ENCODE measurements at regions not wholly inside any gene's neighbourhood (a gene's known extent, or its start where the extent isn't known, plus 50 kb on each side); places are given as distances from the start of the nearest gene placed in this dataset.
"Not testable (repeated sequence)": the region's sequence is repeated elsewhere in the genome, so short reads cannot be mapped to it uniquely, and the experiment has no call there.

DNA sequence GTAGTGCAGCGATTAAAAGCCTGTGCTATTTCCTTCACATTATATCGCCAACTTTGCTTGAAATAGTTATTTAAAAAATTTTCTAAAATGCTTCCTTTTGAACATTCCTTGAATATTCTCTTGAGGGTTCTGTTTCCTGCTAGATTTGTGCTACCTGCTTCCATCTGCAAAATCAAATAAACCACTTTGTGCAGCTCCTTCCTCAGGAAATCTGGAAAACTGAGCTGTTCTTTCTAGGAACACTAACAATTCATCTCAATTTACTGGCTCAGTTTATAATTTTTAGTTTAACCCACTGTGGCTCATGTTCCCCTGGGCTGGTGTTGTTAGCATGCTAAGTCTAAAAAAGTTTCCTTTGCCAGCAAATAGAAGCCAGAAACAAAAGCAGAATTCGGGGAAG is 88.1 kb upstream of the LCORL start:
- no peaks in the 10 kb centered on the region for H3K36me3 ChIP-seq (ENCODE audit: control insufficient read depth, low read length)
- H3K27me3 ChIP-seq (ENCODE audit: control insufficient read depth, low read length): no peaks in the 10 kb centered on the region
- no peak overlapping the region for H3K4me3 ChIP-seq (ENCODE audit: low read length)
- no peaks in the 10 kb centered on the region for H3K4me1 ChIP-seq (ENCODE audit: control insufficient read depth, low read length)
- H3K4me2 ChIP-seq (ENCODE audit: low read length): no peak overlapping the region
- H3K9me3 ChIP-seq (ENCODE audit: control insufficient read depth, insufficient read depth, low read length): no peaks in the 10 kb centered on the region
- no peaks in the 10 kb centered on the region for H3K79me2 ChIP-seq (ENCODE audit: control insufficient read depth, low read length)
- TF ChIP-seq EZH2phosphoT487 (IDR thresholded peaks at IDR 0.05; ENCODE audit: borderline replicate concordance, low read length): no peak
- TF ChIP-seq, protein P1, sequence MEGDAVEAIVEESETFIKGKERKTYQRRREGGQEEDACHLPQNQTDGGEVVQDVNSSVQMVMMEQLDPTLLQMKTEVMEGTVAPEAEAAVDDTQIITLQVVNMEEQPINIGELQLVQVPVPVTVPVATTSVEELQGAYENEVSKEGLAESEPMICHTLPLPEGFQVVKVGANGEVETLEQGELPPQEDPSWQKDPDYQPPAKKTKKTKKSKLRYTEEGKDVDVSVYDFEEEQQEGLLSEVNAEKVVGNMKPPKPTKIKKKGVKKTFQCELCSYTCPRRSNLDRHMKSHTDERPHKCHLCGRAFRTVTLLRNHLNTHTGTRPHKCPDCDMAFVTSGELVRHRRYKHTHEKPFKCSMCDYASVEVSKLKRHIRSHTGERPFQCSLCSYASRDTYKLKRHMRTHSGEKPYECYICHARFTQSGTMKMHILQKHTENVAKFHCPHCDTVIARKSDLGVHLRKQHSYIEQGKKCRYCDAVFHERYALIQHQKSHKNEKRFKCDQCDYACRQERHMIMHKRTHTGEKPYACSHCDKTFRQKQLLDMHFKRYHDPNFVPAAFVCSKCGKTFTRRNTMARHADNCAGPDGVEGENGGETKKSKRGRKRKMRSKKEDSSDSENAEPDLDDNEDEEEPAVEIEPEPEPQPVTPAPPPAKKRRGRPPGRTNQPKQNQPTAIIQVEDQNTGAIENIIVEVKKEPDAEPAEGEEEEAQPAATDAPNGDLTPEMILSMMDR (IDR thresholded peaks at IDR 0.05; ENCODE audit: low read depth, low read length, poor library complexity, severe bottlenecking): no peak
- H3K27ac ChIP-seq (ENCODE audit: low read depth, low read length): no peak overlapping the region
- no peaks in the 10 kb centered on the region for H4K20me1 ChIP-seq (ENCODE audit: control insufficient read depth, insufficient read depth, low read depth, low read length)
- no peaks in the 10 kb centered on the region for H3F3A ChIP-seq (ENCODE audit: control insufficient read depth, insufficient read depth)
- no peaks in the 10 kb centered on the region for H3K9me2 ChIP-seq (replicated peaks; ENCODE audit: control insufficient read depth, low read length)

DNA sequence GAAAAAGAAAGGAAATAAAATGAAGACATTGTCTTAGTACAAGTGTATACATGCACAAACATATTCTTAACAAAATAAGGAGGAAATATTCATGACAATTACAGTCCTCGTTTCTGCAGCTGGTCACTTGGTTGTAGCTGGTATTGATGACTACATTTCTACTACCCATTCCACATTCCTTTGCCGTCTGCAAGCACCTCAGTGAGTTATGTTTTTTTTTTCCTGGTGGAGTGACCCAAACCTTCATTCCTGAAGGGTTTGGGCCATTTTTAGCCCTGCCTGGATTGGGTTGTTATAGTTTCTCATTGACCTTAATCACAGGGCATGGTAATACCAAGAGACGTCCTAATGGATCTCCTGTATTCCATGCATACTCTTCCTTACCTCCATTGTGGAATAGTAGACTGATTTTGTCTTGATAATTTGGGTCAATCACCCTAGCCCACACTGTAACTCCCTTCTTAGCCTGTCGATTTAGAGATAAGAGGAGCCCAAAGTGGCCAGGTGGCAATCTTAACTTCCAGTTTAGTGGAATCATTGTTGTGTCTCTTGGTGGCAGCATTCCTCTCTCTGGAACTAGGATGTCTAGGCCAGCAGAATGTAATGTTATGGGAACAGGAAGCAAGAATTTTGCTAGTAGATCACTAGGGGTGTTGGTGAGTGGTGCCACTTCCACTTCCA is 86.4 kb upstream of the LCORL start:
- not testable (repeated sequence) for H3K36me3 ChIP-seq (ENCODE audit: control insufficient read depth, low read length); H3K4me1 ChIP-seq (ENCODE audit: control insufficient read depth, low read length); H3K27ac ChIP-seq (ENCODE audit: low read depth, low read length); H3K9me2 ChIP-seq (replicated peaks; ENCODE audit: control insufficient read depth, low read length); H3K4me3 ChIP-seq (ENCODE audit: low read length); H3K9me3 ChIP-seq (ENCODE audit: control insufficient read depth, insufficient read depth, low read length); H3K4me2 ChIP-seq (ENCODE audit: low read length); H3K79me2 ChIP-seq (ENCODE audit: control insufficient read depth, low read length); H3K27me3 ChIP-seq (ENCODE audit: control insufficient read depth, low read length); H4K20me1 ChIP-seq (ENCODE audit: control insufficient read depth, insufficient read depth, low read depth, low read length); H3F3A ChIP-seq (ENCODE audit: control insufficient read depth, insufficient read depth)

DNA sequence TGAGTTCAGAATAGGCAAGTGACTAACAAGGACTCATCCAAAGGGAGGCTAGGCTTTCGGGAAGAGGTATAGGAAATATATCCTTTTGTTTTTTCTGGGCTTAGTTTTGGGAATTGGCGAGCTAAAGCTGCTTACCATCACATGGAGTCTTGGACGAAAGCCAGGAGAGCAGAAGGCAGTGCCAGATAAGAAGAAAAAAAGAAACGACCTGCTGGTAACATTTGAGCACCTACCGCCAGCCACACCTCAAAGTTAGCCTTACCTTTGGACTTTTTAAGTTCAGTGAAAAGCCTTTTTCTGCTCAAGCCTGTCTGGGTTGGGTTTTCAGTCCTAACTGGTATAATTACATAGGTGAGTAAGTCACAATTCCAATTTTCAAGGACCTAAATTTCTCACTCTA is 85.1 kb upstream of the LCORL start:
- Histone ChIP-seq H3K4me1 (ENCODE audit: control insufficient read depth, low read length) (no peaks in the 10 kb centered on the region), H3K27ac (ENCODE audit: low read depth, low read length) (no peak overlapping the region), H3K4me3 (ENCODE audit: low read length) (no peak overlapping the region), H3K27me3 (ENCODE audit: control insufficient read depth, low read length) (no peaks in the 10 kb centered on the region), H3K79me2 (ENCODE audit: control insufficient read depth, low read length) (no peaks in the 10 kb centered on the region), H3F3A (ENCODE audit: control insufficient read depth, insufficient read depth) (no peaks in the 10 kb centered on the region), H3K9me2 (replicated peaks; ENCODE audit: control insufficient read depth, low read length) (no peaks in the 10 kb centered on the region), H3K4me2 (ENCODE audit: low read length) (no peak overlapping the region), H3K9me3 (ENCODE audit: control insufficient read depth, insufficient read depth, low read length) (no peaks in the 10 kb centered on the region), H3K36me3 (ENCODE audit: control insufficient read depth, low read length) (no peaks in the 10 kb centered on the region), H4K20me1 (ENCODE audit: control insufficient read depth, insufficient read depth, low read depth, low read length) (no peaks in the 10 kb centered on the region)
- TF ChIP-seq EZH2phosphoT487 (IDR thresholded peaks at IDR 0.05; ENCODE audit: borderline replicate concordance, low read length): no peak
- TF ChIP-seq, protein P1 (IDR thresholded peaks at IDR 0.05; ENCODE audit: low read depth, low read length, poor library complexity, severe bottlenecking): no peak

DNA sequence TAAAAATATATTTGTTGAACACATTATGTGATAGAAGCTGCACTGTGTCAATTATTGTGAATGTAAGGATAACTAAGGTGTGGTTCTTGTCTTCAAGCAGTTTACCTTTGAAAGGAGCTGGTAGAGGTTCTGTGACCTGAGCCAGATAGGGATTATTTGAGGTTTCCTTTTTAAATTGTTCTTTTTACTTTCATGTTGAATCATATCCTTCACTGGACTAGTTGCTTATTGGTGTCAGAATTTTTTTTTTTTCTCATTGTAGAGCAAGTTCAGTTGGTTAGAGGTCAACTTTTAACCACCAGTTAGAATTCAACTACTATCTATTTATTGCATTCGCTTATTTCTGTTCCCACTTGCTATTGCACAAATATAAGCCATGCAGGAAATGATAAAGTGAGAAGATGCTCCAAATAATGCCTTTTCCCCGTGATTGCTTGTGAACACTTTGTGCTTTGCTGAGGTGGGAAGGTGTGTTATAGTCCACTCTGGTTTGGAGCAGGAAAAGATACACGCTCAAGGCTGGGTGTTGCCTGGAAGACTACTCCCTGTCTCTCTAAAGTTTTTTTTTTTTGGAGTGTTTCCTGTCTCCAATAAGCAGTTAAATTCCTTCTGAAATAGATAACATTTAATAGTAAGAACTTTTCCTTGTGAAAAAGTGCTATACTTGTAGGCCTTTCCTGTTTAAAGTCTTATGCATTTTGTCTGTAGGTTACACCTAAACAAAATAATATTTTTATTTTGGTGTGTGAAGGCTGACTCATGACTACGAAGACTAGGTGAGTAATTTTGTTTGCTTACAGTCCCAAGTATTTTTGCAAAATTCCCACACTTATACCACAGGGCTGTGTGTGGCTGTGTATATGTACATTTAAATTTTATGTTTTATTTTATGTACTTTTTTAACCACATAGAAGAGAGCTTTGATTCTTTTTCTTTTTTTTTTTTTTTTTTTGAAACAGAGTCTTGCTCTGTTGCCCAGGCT is 83.8 kb upstream of the LCORL start:
- no peaks in the 10 kb centered on the region for H3K9me2 ChIP-seq (replicated peaks; ENCODE audit: control insufficient read depth, low read length)
- no peaks in the 10 kb centered on the region for H3F3A ChIP-seq (ENCODE audit: control insufficient read depth, insufficient read depth)
- no peaks in the 10 kb centered on the region for H3K36me3 ChIP-seq (ENCODE audit: control insufficient read depth, low read length)
- H3K27me3 ChIP-seq (ENCODE audit: control insufficient read depth, low read length): no peaks in the 10 kb centered on the region
- peaks cover 7% of the 10 kb centered on the region; the same call in 1 of the 2 replicates for H3K4me1 ChIP-seq (ENCODE audit: control insufficient read depth, low read length)
- H3K4me3 ChIP-seq (ENCODE audit: low read length): no peak overlapping the region
- no peaks in the 10 kb centered on the region for H4K20me1 ChIP-seq (ENCODE audit: control insufficient read depth, insufficient read depth, low read depth, low read length)
- TF ChIP-seq, protein P1 (IDR thresholded peaks at IDR 0.05; ENCODE audit: low read depth, low read length, poor library complexity, severe bottlenecking): no peak
- TF ChIP-seq EZH2phosphoT487 (IDR thresholded peaks at IDR 0.05; ENCODE audit: borderline replicate concordance, low read length): no peak
- H3K79me2 ChIP-seq (ENCODE audit: control insufficient read depth, low read length): no peaks in the 10 kb centered on the region
- no peak overlapping the region for H3K27ac ChIP-seq (ENCODE audit: low read depth, low read length)
- H3K9me3 ChIP-seq (ENCODE audit: control insufficient read depth, insufficient read depth, low read length): no peaks in the 10 kb centered on the region
- no peak overlapping the region for H3K4me2 ChIP-seq (ENCODE audit: low read length)

Data from DOHH2 (cell line).